ENCODE measurements at regions not wholly inside any gene's neighbourhood (a gene's known extent, or its start where the extent isn't known, plus 50 kb on each side); places are given as distances from the start of the nearest gene placed in this dataset.

- TF ChIP-seq CTCF (conservative IDR thresholded peaks at IDR 0.05; ENCODE audit: low read depth, low read length), result no peak
- TF ChIP-seq EZH2 (IDR thresholded peaks at IDR 0.05; ENCODE audit: low read length, unreplicated experiment), result no peak
Measured at GRCh38 chrX:2568125-2568524, 67.3 kb upstream of the DHRSX start.
